ENCODE measurements at regions not wholly inside any gene's neighbourhood (a gene's known extent, or its start where the extent isn't known, plus 50 kb on each side); places are given as distances from the start of the nearest gene placed in this dataset.

DNA sequence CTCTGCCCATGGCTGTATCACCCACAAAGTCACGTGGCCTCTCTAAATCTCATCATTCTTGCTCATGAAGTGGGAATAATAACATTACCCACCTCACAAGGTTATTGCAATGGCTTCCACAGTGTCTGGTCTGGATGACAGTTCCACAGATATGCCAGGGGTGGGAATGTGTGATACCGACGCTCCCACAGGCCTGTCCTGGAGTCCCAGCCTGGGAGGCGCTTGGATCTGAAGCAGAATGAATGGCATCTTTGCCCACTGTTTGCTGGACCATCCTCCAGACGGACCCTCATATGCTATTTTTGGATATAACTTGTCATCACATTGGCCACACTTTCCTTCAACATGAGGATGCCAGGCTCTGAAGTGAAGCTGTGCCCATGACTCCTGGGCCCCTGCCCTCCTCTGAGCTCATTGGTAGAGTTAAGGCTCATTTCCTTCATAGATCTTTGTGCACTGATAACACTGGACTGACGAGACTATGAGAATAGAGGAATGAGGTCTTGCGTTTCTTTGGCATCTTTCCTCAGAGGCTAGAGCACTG is 279.8 kb upstream of the ZNF32 start:
- TF ChIP-seq, protein P1, sequence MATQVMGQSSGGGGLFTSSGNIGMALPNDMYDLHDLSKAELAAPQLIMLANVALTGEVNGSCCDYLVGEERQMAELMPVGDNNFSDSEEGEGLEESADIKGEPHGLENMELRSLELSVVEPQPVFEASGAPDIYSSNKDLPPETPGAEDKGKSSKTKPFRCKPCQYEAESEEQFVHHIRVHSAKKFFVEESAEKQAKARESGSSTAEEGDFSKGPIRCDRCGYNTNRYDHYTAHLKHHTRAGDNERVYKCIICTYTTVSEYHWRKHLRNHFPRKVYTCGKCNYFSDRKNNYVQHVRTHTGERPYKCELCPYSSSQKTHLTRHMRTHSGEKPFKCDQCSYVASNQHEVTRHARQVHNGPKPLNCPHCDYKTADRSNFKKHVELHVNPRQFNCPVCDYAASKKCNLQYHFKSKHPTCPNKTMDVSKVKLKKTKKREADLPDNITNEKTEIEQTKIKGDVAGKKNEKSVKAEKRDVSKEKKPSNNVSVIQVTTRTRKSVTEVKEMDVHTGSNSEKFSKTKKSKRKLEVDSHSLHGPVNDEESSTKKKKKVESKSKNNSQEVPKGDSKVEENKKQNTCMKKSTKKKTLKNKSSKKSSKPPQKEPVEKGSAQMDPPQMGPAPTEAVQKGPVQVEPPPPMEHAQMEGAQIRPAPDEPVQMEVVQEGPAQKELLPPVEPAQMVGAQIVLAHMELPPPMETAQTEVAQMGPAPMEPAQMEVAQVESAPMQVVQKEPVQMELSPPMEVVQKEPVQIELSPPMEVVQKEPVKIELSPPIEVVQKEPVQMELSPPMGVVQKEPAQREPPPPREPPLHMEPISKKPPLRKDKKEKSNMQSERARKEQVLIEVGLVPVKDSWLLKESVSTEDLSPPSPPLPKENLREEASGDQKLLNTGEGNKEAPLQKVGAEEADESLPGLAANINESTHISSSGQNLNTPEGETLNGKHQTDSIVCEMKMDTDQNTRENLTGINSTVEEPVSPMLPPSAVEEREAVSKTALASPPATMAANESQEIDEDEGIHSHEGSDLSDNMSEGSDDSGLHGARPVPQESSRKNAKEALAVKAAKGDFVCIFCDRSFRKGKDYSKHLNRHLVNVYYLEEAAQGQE (IDR thresholded peaks at IDR 0.05; ENCODE audit: insufficient read depth in 1 of 2, low read depth in 2 of 2, low read length in 2 of 2) = no peak
- TF ChIP-seq TAF1 (IDR thresholded peaks at IDR 0.05; ENCODE audit: borderline replicate concordance, insufficient read depth, low read length) (no peak), FOXP2 (optimal IDR thresholded peaks at IDR 0.05; ENCODE audit: borderline replicate concordance, extremely low read depth, extremely low read length, insufficient read depth) (no peak), POLR2AphosphoS5 (IDR thresholded peaks at IDR 0.05; ENCODE audit: low read depth, low read length) (no peak), SIN3A (IDR thresholded peaks at IDR 0.05; ENCODE audit: borderline replicate concordance, insufficient read depth, low read length) (no peak)

DNA sequence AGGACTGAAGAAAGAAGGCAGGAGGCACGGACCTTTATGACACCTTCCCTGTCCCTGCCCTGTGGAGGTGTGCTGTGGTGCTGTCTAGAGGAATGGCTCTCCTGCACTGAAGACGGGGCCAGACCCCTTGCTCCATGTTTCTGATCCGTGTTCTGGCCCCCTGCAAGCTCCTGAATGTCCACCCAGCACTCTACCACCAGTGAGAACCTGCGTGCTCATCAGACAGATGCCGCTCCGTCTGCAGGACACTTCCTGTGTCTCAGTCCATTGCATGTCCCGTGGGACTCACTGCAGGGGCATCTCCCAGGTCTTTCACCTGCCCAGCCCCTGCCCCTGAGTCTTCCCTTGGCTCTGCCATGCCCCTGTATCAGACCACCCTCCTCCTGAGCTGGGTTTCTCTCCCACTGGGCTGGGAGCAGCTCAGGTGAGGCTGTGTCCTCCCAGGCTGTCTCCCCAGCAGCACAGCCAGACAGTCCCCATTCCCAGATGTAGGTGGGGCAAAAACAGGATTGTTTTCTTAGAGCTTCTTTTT is 278.3 kb upstream of the ZNF32 start:
- TF ChIP-seq POLR2AphosphoS5 (IDR thresholded peaks at IDR 0.05; ENCODE audit: low read depth, low read length) = no peak
- TF ChIP-seq SIN3A (IDR thresholded peaks at IDR 0.05; ENCODE audit: borderline replicate concordance, insufficient read depth, low read length) = no peak
- TF ChIP-seq, protein P1 (IDR thresholded peaks at IDR 0.05; ENCODE audit: insufficient read depth in 1 of 2, low read depth in 2 of 2, low read length in 2 of 2) = no peak
- TF ChIP-seq FOXP2 (optimal IDR thresholded peaks at IDR 0.05; ENCODE audit: borderline replicate concordance, extremely low read depth, extremely low read length, insufficient read depth) = no peak
- TF ChIP-seq TAF1 (IDR thresholded peaks at IDR 0.05; ENCODE audit: borderline replicate concordance, insufficient read depth, low read length) = no peak

DNA sequence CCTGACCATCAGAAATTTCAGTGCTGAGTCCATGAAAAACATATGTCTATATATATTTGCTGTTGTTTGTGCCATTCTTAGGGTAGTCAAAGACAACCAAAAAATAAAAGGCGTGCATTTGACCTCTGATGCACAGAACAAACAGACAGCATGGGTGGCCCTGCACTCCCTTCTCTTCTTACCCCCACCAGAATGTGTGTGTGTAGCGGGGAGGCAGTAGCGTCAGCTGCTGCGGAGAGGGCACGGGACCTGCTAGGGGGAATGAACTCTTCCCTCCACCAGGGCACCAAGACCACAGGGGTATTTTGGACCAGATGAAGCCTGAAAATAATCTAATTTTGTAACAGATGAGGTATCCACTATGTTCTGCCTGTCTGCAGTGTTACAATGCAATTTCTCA is 277.7 kb upstream of the ZNF32 start:
- TF ChIP-seq, protein P1 (IDR thresholded peaks at IDR 0.05; ENCODE audit: insufficient read depth in 1 of 2, low read depth in 2 of 2, low read length in 2 of 2) = no peak
- TF ChIP-seq TAF1 (IDR thresholded peaks at IDR 0.05; ENCODE audit: borderline replicate concordance, insufficient read depth, low read length) (no peak), FOXP2 (optimal IDR thresholded peaks at IDR 0.05; ENCODE audit: borderline replicate concordance, extremely low read depth, extremely low read length, insufficient read depth) (no peak), SIN3A (IDR thresholded peaks at IDR 0.05; ENCODE audit: borderline replicate concordance, insufficient read depth, low read length) (no peak), POLR2AphosphoS5 (IDR thresholded peaks at IDR 0.05; ENCODE audit: low read depth, low read length) (no peak)

DNA sequence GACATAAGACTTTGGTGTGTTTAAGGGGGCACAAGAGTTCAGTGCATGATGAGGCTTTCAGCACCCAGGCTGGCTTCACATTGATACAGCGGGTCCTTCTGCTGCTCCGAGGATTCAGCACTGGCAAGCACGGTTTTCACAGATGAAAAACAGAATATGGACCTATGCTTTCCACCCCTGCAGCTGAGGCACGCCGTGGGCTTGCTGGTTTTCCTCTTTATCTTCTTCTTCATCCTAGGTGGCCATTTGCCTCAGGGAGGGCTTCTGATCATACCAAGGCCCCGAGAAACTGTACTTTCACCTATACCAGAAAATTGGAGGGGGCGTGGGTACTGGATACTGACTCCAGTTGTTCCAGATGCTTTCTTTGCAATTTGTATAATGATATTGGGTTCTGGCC is 277.1 kb upstream of the ZNF32 start:
- TF ChIP-seq TAF1 (IDR thresholded peaks at IDR 0.05; ENCODE audit: borderline replicate concordance, insufficient read depth, low read length) = no peak
- TF ChIP-seq, protein P1 (IDR thresholded peaks at IDR 0.05; ENCODE audit: insufficient read depth in 1 of 2, low read depth in 2 of 2, low read length in 2 of 2) = no peak
- no peak for TF ChIP-seq FOXP2 (optimal IDR thresholded peaks at IDR 0.05; ENCODE audit: borderline replicate concordance, extremely low read depth, extremely low read length, insufficient read depth)
- TF ChIP-seq SIN3A (IDR thresholded peaks at IDR 0.05; ENCODE audit: borderline replicate concordance, insufficient read depth, low read length) = no peak
- no peak for TF ChIP-seq POLR2AphosphoS5 (IDR thresholded peaks at IDR 0.05; ENCODE audit: low read depth, low read length)
